Stimulated activated effector memory CD8-positive, alpha-beta T cell treated with anti-CD3 and anti-CD28 coated beads, Interleukin-12 subunit alpha, Interleukin-12 subunit beta, amount 100 ng/mL, for 72 hours (primary cell): ENCODE measurements at regions not wholly inside any gene's neighbourhood (a gene's known extent, or its start where the extent isn't known, plus 50 kb on each side); places are given as distances from the start of the nearest gene placed in this dataset.
A peak's percentile ranks its signal among the peaks of the same experiment; 100 is the strongest.

Source experiments
- ATAC-seq: fragments of 150-1000 bp; cut with Tn5 transposase; 2 replicates; pipeline ENCODE4 v1.10.0; 2021
- DNase-seq, 2 donors: peaks; one replicate each; pipeline ENCODE4 v3.0.0; 2021 to 2022; ENCODE audit warnings: low spot score in 2 of 2
- H3K27ac Mint-ChIP-seq: one replicate; pipeline ENCODE4 v1.8.0; 2022; ENCODE audit warnings: mild to moderate bottlenecking, mixed read lengths
- H3K36me3 Mint-ChIP-seq: one replicate; pipeline ENCODE4 v1.8.0; 2022; ENCODE audit warnings: mild to moderate bottlenecking, mixed read lengths
- H3K4me1 Mint-ChIP-seq: one replicate; pipeline ENCODE4 v1.8.0; 2022; ENCODE audit warnings: mixed read lengths
- H3K4me3 Mint-ChIP-seq: one replicate; pipeline ENCODE4 v1.8.0; 2022; ENCODE audit warnings: mild to moderate bottlenecking, mixed read lengths
- H3K9me3 Mint-ChIP-seq: one replicate; pipeline ENCODE4 v1.8.0; 2022; ENCODE audit warnings: mixed read lengths

DNA sequence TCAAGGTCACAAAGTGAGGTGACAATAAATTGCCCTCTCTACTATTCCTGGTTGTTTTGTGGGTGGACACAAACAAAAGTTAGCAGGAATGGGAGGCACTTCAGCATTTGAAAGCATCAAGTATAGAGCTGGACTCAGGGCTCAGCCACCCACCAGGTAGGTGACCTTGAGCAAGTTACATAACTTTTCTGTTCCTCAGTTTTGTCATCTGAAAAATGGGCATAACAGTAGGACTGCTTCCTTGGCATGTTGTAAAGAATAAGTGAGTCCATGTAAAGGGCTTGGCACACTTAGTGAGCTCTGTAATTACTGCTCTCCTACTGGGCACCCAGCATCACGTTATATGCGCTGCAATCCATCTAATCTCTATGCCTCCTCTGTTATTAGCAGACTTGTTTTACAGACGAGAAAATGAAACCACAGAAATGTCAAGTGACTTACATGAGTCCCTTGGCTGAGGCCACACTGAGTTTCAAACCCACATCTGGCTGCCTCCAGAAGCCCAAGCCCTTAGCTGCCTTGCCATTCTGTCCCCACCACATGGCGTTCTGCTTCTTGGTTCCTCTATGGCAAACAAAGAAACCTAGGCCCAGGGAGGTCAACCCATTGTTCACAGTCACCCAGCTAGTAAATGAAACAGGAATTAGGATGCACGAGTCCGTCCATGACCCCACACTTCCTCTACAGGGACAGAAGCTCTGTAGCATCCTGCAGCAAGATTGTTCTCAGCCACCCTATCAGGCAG is 63.2 kb upstream of the SLC24A4 start:
- no peaks in the 10 kb centered on the region for H3K9me3 Mint-ChIP-seq

DNA sequence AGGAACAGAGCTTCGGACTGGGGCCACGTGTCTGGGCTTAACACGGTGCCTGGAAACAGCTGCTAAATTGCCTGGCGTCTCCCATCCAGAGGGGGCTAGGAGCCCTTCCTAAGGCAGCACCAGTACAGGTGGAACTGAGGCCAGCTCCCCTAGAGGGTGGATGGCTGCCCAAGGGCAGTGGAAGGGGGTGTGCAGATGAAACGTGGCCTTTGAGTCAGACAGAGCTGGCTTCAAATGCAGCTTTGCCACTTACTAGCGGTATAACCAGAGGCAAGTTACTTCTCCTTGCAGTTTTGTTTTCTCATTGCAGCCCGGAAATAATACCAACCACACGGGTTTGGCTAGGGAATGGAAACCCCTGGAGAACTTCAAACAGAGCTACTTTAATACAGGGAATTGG is 59.3 kb upstream of the SLC24A4 start:
- H3K4me1 Mint-ChIP-seq: peaks cover 11% of the 10 kb centered on the region
- H3K27ac Mint-ChIP-seq: no peak overlapping the region
- ATAC-seq (no peak), DNase-seq (no peak)
- no peaks in the 10 kb centered on the region for H3K36me3 Mint-ChIP-seq
- H3K9me3 Mint-ChIP-seq: no peaks in the 10 kb centered on the region
- no peak overlapping the region for H3K4me3 Mint-ChIP-seq

More for the DNA sequence above, 63.2 kb upstream of the SLC24A4 start:
- no peaks in the 10 kb centered on the region for H3K36me3 Mint-ChIP-seq
- DNase-seq (no peak), ATAC-seq (peak; percentile 29)
- H3K4me3 Mint-ChIP-seq: no peak overlapping the region
- H3K27ac Mint-ChIP-seq: no peak overlapping the region
- peaks cover 16% of the 10 kb centered on the region for H3K4me1 Mint-ChIP-seq

DNA sequence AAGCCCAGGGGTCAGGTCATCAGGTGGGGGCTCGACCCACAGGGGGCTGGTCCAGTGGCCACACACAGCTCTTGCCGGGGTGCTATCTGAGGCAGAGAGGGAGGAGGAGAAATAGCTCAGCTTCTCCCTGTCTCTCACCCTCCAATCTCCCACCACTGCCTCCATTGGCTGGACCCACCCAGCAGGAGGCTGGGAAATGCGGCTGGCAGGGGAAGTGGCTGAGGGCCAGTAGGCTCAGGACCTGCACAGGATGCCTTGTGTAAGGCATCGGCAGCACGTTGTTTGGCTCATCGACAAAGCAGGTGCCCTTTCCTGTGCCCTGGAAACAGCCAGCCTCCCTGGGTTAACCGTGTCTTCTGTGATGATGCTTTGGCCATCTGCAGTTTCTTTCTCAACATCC is 58.8 kb upstream of the SLC24A4 start:
- ATAC-seq: no peak
- H3K27ac Mint-ChIP-seq: no peak overlapping the region
- peaks cover 8% of the 10 kb centered on the region for H3K4me1 Mint-ChIP-seq
- H3K4me3 Mint-ChIP-seq: no peak overlapping the region
- no peaks in the 10 kb centered on the region for H3K36me3 Mint-ChIP-seq
- no peak for DNase-seq
- H3K9me3 Mint-ChIP-seq: no peaks in the 10 kb centered on the region

DNA sequence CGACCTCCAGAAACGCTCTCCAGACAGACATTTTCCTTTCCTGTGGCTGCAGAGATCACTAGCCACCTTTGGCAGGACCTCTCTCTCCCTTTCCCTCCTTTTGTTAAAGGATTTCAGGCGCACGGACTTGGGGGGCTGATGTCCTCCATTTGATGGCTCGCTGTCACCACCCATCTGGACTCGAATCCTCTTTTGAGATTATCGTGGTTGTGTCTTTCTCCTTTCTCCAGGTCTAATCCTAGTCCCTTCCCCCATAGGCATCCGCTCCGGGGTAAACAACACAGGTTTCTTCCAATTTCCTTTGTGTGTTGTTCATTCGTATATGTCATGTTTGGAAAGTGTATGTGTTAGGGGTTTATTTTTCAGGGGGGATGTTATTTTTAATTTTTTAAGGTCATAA is 56.7 kb upstream of the SLC24A4 start:
- Mint-ChIP-seq H3K4me1 (no peaks in the 10 kb centered on the region), H3K27ac (no peak overlapping the region), H3K4me3 (no peak overlapping the region), H3K36me3 (no peaks in the 10 kb centered on the region), H3K9me3 (no peaks in the 10 kb centered on the region)
- ATAC-seq (no peak), DNase-seq (no peak)
